ENCODE measurements at regions not wholly inside any gene's neighbourhood (a gene's known extent, or its start where the extent isn't known, plus 50 kb on each side); places are given as distances from the start of the nearest gene placed in this dataset.

GRCh38 chr12:22981711-22982110, 356.7 kb downstream of the ETNK1 start:
- TF ChIP-seq POLR2A (IDR thresholded peaks at IDR 0.05) = no peak
- TF ChIP-seq, protein P1, sequence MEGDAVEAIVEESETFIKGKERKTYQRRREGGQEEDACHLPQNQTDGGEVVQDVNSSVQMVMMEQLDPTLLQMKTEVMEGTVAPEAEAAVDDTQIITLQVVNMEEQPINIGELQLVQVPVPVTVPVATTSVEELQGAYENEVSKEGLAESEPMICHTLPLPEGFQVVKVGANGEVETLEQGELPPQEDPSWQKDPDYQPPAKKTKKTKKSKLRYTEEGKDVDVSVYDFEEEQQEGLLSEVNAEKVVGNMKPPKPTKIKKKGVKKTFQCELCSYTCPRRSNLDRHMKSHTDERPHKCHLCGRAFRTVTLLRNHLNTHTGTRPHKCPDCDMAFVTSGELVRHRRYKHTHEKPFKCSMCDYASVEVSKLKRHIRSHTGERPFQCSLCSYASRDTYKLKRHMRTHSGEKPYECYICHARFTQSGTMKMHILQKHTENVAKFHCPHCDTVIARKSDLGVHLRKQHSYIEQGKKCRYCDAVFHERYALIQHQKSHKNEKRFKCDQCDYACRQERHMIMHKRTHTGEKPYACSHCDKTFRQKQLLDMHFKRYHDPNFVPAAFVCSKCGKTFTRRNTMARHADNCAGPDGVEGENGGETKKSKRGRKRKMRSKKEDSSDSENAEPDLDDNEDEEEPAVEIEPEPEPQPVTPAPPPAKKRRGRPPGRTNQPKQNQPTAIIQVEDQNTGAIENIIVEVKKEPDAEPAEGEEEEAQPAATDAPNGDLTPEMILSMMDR (IDR thresholded peaks at IDR 0.05) = no peak

Measured in testis (tissue), 2 donors.